Mammary epithelial cell (primary cell): ENCODE measurements at regions not wholly inside any gene's neighbourhood (a gene's known extent, or its start where the extent isn't known, plus 50 kb on each side); places are given as distances from the start of the nearest gene placed in this dataset.

ENCODE experiments used
- CTCF ChIP-seq, 2 donors: IDR thresholded peaks in 1 of 2; conservative IDR thresholded peaks in 1 of 2; 2 replicates each; pipeline ENCODE4 v1.5.1; 2011 to 2012; ENCODE audit warnings: inconsistent platforms in 2 of 2, low read length in 2 of 2, mild to moderate bottlenecking in 2 of 2, control low read depth in 1 of 2, low read depth in 1 of 2; ENCODE audit not compliant: insufficient read depth in 1 of 2; ENCODE audit errors: extremely low read depth in 1 of 2
- EZH2 ChIP-seq: IDR thresholded peaks from 2 replicates; pipeline ENCODE4 v1.6.1; 2012; ENCODE audit warnings: low read length, inconsistent platforms, borderline replicate concordance

- TF ChIP-seq CTCF (conservative IDR thresholded peaks at IDR 0.05 in 1 of 2, IDR thresholded peaks at IDR 0.05 in 1 of 2; ENCODE audit: extremely low read depth in 1 of 2, insufficient read depth in 1 of 2, low read depth in 1 of 2, low read length in 2 of 2) (no peak), EZH2 (no peak)
Observed at GRCh38 chr12:17878714-17879113, 211.3 kb downstream of the RERGL start.
